Kidney (tissue), 13 donors: ENCODE measurements at regions not wholly inside any gene's neighbourhood (a gene's known extent, or its start where the extent isn't known, plus 50 kb on each side); places are given as distances from the start of the nearest gene placed in this dataset.

Source experiments
- DNase-seq, 5 donors: peaks; one replicate each; pipeline ENCODE4 v3.0.0-alpha.2; 2013 to 2020
- FAIRE-seq: peaks from 2 replicates; lab custom pipeline; 2012; peaks lifted over from hg19 to GRCh38; lab: Jason Lieb, UNC
- H3K27ac ChIP-seq, 2 donors: one replicate each; pipeline ENCODE4 v1.7.0; 2013; ENCODE audit warnings: low read depth in 2 of 2, low read length in 2 of 2, inconsistent platforms in 1 of 2
- H3K27me3 ChIP-seq: one replicate; pipeline ENCODE4 v1.7.1; 2013; ENCODE audit warnings: low read length, inconsistent platforms; ENCODE audit not compliant: control insufficient read depth, insufficient read depth
- H3K36me3 ChIP-seq, 3 donors: one replicate each; pipeline versions ENCODE4 v1.7.0 to v1.7.1; 2013; ENCODE audit warnings: low read length in 3 of 3, control low read depth in 1 of 3, inconsistent platforms in 1 of 3; ENCODE audit not compliant: insufficient read depth in 3 of 3, control insufficient read depth in 2 of 3
- H3K4me1 ChIP-seq, 3 donors: one replicate each; pipeline versions ENCODE4 v1.7.0 to v1.7.1; 2013; ENCODE audit warnings: low read length in 3 of 3, inconsistent platforms in 1 of 3, low read depth in 1 of 3; ENCODE audit not compliant: control insufficient read depth in 2 of 3, insufficient read depth in 2 of 3
- H3K4me3 ChIP-seq, 3 donors: one replicate each; pipeline versions ENCODE4 v1.7.0 to v1.8.1; 2013; ENCODE audit warnings: low read length in 3 of 3, control low read depth in 1 of 3, inconsistent platforms in 1 of 3
- H3K9ac ChIP-seq, 3 donors: one replicate each; pipeline versions ENCODE4 v1.7.0 to v1.7.1; 2013; ENCODE audit warnings: low read length in 3 of 3, control low read depth in 1 of 3, inconsistent platforms in 1 of 3
- H3K9me3 ChIP-seq, 3 donors: one replicate each; pipeline versions ENCODE4 v1.7.0 to v1.7.1; 2013; ENCODE audit warnings: low read length in 3 of 3, control low read depth in 1 of 3, inconsistent platforms in 1 of 3; ENCODE audit not compliant: control insufficient read depth in 2 of 3, insufficient read depth in 1 of 3
- CTCF ChIP-seq: IDR thresholded peaks from 3 replicates; pipeline ENCODE4 v1.5.1; 2012; ENCODE audit warnings: mild to moderate bottlenecking, moderate library complexity, borderline replicate concordance; ENCODE audit not compliant: insufficient read depth; ENCODE audit errors: extremely low read depth
- intact Hi-C: fragments of 100-400 bp; cut with DNase I; formaldehyde crosslinking; loops from one replicate; pipeline ENCODE4 v1.11.1; 2022
- donor health status: control.
- donor health status: control.
- donor health status: control.
- donor health status: control.
- donor health status: control.
- donor health status: DM: yes; HTN: yes; CAD: no.
- donor health status: Normal renal cell carcinoma (clear cell type).

GRCh38 chr6:138640028-138640427 lies 133.5 kb upstream of the CCDC28A start:
- Histone ChIP-seq H3K9ac (no peak overlapping the region), H3K36me3 (no peaks in the 10 kb centered on the region), H3K4me1 (no peaks in the 10 kb centered on the region), H3K27ac (no peak overlapping the region), H3K27me3 (no peaks in the 10 kb centered on the region), H3K4me3 (no peak overlapping the region), H3K9me3 (no peaks in the 10 kb centered on the region)
- FAIRE-seq (no peak), DNase-seq (no peak)
- intact Hi-C loops = no loop called here
- no peak for TF ChIP-seq CTCF

- H3K27ac ChIP-seq = no peak overlapping the region
- no peak for DNase-seq
- H3K9ac ChIP-seq = no peak overlapping the region
- H3K9me3 ChIP-seq = no peaks in the 10 kb centered on the region
- no peak for TF ChIP-seq CTCF
- H3K36me3 ChIP-seq = no peaks in the 10 kb centered on the region
- no peaks in the 10 kb centered on the region for H3K27me3 ChIP-seq
- intact Hi-C loops = no loop called here
- H3K4me1 ChIP-seq = no peaks in the 10 kb centered on the region
- H3K4me3 ChIP-seq = no peak overlapping the region
- FAIRE-seq = no peak
Measured at GRCh38 chr6:138643210-138643609, 130.4 kb upstream of the CCDC28A start.

GRCh38 chr6:138645976-138646640 lies 127.5 kb upstream of the CCDC28A start:
- no peak for DNase-seq
- no peaks in the 10 kb centered on the region for H3K4me1 ChIP-seq
- no peaks in the 10 kb centered on the region for H3K9me3 ChIP-seq
- intact Hi-C loops = no loop called here
- TF ChIP-seq CTCF = no peak
- H3K27me3 ChIP-seq = no peaks in the 10 kb centered on the region
- no peak overlapping the region for H3K4me3 ChIP-seq
- no peak for FAIRE-seq
- H3K36me3 ChIP-seq = no peaks in the 10 kb centered on the region
- no peak overlapping the region for H3K27ac ChIP-seq
- no peak overlapping the region for H3K9ac ChIP-seq

GRCh38 chr6:138647006-138647405 lies 126.6 kb upstream of the CCDC28A start:
- no peak for FAIRE-seq
- DNase-seq = peak in 2 of 5 donors; percentile 33 to 68
- no peak overlapping the region for H3K9ac ChIP-seq

More at GRCh38 chr6:138647006-138647405, 126.6 kb upstream of the CCDC28A start:
- intact Hi-C loops = no loop called here
- no peaks in the 10 kb centered on the region for H3K4me1 ChIP-seq
- no peaks in the 10 kb centered on the region for H3K9me3 ChIP-seq
- H3K4me3 ChIP-seq = peak overlapping the region in 1 of 3 donors; percentile 6
- no peaks in the 10 kb centered on the region for H3K27me3 ChIP-seq
- no peaks in the 10 kb centered on the region for H3K36me3 ChIP-seq
- no peak overlapping the region for H3K27ac ChIP-seq
- no peak for TF ChIP-seq CTCF
